HT-29 (cell line): ENCODE measurements at regions not wholly inside any gene's neighbourhood (a gene's known extent, or its start where the extent isn't known, plus 50 kb on each side); places are given as distances from the start of the nearest gene placed in this dataset.

Source experiments
- DNase-seq: peaks from one replicate; pipeline ENCODE4 v3.0.0-alpha.2; 2015; ENCODE audit warnings: low spot score

- no peak for DNase-seq
Measured at GRCh38 chr9:113817171-113817570, 58.9 kb upstream of the ZNF618 start.

DNA sequence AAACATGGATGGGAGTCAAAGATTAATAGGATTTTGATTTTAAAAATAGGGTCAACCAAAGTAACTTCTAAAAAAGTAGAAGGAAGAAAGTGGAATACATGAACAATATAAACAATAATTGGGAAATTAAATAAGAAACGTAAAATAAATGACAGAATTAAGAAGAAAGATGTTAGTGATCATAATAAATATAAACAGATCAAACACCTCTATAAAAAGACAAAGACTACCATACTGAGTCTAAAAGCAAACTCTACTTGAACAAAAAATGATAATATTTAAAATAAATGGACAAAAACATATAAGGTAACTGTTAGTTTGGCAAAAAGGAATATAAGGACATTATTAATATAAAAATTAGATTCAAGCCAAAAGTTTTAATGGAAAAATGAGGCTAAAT is 57.7 kb upstream of the ZNF618 start:
- no peak for DNase-seq

GRCh38 chr9:113822315-113822714 is 53.8 kb upstream of the ZNF618 start:
- no peak for DNase-seq

- DNase-seq = no peak
Measured at GRCh38 chr9:113823421-113823820, 52.7 kb upstream of the ZNF618 start.
